ENCODE measurements at regions not wholly inside any gene's neighbourhood (a gene's known extent, or its start where the extent isn't known, plus 50 kb on each side); places are given as distances from the start of the nearest gene placed in this dataset.

DNA sequence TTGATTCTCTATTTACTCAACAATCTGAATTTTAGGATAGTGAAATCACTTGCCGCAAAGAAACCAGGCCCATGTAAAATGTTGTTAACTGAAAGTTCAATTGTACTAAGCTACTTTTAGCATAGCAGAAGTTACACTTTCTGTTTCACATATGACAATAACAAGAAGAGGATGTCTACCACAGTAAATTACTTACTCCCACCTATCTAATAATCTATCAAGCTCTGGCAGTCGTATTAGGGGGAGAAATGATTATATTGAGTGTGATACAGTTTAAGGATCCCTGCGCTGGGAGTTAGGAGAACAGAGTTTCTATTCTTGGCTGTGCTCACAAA is 66.5 kb upstream of the CAND1 start:
- no peak for DNase-seq (ENCODE audit: low spot score)
- no peak overlapping the region for H3K4me3 Mint-ChIP-seq
- H3K4me1 Mint-ChIP-seq (ENCODE audit: low read depth in 2 of 2), result no peaks in the 10 kb centered on the region
- no peak for ATAC-seq
- peaks cover 23 to 45% of the 10 kb centered on the region in 2 donors for H3K27me3 Mint-ChIP-seq
- H3K27ac Mint-ChIP-seq, result no peak overlapping the region
- H3K9me3 Mint-ChIP-seq, result no peaks in the 10 kb centered on the region
- H3K36me3 Mint-ChIP-seq, result no peaks in the 10 kb centered on the region

DNA sequence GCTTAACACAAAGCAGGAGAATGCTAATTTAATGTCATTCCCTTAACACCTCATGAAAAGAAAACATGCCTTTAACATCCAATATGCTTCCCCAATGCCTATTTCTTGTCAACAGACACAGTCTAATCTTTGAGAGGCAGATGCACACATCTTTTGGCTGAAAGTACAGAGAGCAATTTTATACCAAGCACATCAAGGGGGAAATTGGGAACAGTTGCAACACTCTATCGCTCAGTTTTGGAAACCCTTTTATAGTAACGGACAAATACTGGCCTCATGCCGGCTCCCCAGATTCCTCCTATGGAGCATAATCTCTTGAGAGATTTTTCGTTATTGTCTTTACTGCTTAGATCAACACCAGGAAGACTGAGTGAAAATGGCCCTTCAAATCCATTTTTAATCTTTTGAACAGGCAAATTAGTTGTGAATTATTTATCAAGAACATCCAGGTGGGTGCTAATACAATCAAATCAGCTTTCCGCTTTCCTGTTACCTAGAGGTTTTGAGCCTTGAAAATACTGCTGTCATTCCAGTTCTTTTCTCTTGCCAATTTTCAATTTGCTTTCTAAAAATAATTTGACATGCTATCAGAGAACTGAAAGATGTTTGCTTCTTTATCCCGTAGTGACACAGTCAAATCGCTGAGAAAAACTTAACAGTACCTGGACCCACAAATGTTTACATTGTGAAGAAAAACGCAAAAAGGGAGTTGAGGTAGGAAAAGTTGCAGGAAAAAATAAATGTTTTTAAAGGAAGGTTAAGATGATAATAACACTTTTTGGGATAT is 60.7 kb upstream of the CAND1 start:
- ATAC-seq, result no peak
- no peak overlapping the region for H3K4me3 Mint-ChIP-seq
- no peaks in the 10 kb centered on the region for H3K36me3 Mint-ChIP-seq
- no peak for DNase-seq (ENCODE audit: low spot score)
- no peak overlapping the region for H3K27ac Mint-ChIP-seq
- H3K27me3 Mint-ChIP-seq, result peaks cover 29 to 49% of the 10 kb centered on the region in 2 donors
- H3K9me3 Mint-ChIP-seq, result no peaks in the 10 kb centered on the region
- H3K4me1 Mint-ChIP-seq (ENCODE audit: low read depth in 2 of 2), result no peaks in the 10 kb centered on the region

DNA sequence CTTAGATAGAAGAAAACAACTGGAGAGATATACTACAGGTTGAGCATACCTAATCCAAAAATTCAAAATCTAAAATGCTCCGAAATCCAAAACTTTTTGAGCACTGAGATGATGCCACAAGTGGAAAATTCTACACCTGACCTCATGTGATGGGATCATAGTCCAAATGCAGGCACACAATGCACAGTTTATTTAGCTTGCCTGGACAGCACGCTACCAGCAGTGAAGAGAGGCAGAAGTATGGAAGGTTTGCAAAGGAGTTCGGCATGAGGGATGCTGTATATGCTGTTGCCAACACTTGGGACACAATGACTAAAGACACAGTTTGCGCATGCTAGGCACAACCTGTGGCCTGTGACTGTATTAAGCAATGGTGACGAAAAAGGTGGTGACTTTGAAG is 58.1 kb upstream of the CAND1 start:
- no peaks in the 10 kb centered on the region for H3K4me1 Mint-ChIP-seq (ENCODE audit: low read depth in 2 of 2)
- ATAC-seq, result no peak
- H3K27me3 Mint-ChIP-seq, result peaks cover 26 to 41% of the 10 kb centered on the region in 2 donors
- no peak overlapping the region for H3K4me3 Mint-ChIP-seq
- no peak overlapping the region for H3K27ac Mint-ChIP-seq
- H3K36me3 Mint-ChIP-seq, result no peaks in the 10 kb centered on the region
- DNase-seq (ENCODE audit: low spot score), result no peak
- no peaks in the 10 kb centered on the region for H3K9me3 Mint-ChIP-seq

DNA sequence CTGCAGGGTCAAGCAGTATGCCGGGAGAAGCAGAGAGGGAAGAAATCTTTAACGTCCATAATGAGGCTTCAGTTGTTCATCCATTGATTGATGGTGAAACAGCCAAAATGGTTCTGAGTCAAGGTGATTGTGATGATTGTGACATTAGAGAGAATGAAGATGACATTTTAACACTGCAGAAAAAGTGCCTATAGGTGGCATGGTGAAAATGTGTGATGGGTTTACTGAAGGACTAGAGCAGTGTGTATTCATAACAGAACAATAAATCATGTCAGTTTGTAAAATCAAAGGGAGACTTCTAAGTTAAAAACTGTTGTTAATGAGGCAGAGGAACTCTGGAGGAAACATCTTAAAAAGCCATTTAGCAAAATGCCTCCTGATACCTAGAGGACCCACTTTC is 57.7 kb upstream of the CAND1 start:
- Mint-ChIP-seq H3K36me3 (no peaks in the 10 kb centered on the region), H3K27me3 (peaks cover 26 to 43% of the 10 kb centered on the region in 2 donors), H3K4me3 (no peak overlapping the region), H3K9me3 (no peaks in the 10 kb centered on the region), H3K4me1 (ENCODE audit: low read depth in 2 of 2) (no peaks in the 10 kb centered on the region), H3K27ac (no peak overlapping the region)
- DNase-seq (ENCODE audit: low spot score), result no peak
- ATAC-seq, result no peak

DNA sequence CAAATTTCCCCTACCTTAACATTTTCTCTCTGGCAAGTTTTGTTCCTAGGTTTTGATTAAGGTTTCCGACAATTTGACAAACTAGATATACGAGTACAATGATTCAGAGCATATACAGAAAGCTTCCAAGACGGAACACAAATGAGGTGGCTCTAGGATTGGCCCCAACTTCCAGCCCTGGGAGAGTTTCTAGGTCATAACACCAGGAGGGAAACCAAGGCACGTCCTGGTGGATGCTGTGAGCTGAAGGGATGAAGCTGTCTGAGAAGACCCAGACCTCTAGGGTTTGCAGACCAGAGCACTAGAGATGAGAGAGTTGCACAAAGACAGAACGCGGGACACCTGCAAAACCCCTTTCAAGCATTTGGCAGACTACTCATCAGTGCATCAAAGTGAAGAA is 51.5 kb upstream of the CAND1 start:
- no peak for DNase-seq (ENCODE audit: low spot score)
- Mint-ChIP-seq H3K4me1 (ENCODE audit: low read depth in 2 of 2) (no peaks in the 10 kb centered on the region), H3K27ac (no peak overlapping the region), H3K4me3 (no peak overlapping the region), H3K27me3 (peaks cover 9 to 38% of the 10 kb centered on the region in 2 donors), H3K36me3 (no peaks in the 10 kb centered on the region), H3K9me3 (no peaks in the 10 kb centered on the region)
- no peak for ATAC-seq
